Activated naive CD8-positive, alpha-beta T cell (primary cell): ENCODE measurements at regions not wholly inside any gene's neighbourhood (a gene's known extent, or its start where the extent isn't known, plus 50 kb on each side); places are given as distances from the start of the nearest gene placed in this dataset.

Experiments used
- H3K27ac Mint-ChIP-seq: one replicate; pipeline ENCODE4 v1.8.0; 2021; ENCODE audit warnings: mixed read lengths
- H3K27me3 Mint-ChIP-seq: one replicate; pipeline ENCODE4 v1.8.0; 2021; ENCODE audit warnings: mixed read lengths
- H3K36me3 Mint-ChIP-seq: one replicate; pipeline ENCODE4 v1.8.0; 2021; ENCODE audit warnings: mixed read lengths
- H3K4me1 Mint-ChIP-seq: one replicate; pipeline ENCODE4 v1.8.0; 2021; ENCODE audit warnings: low read depth, mixed read lengths
- H3K4me3 Mint-ChIP-seq: one replicate; pipeline ENCODE4 v1.8.0; 2021; ENCODE audit warnings: mild to moderate bottlenecking, mixed read lengths
- H3K9me3 Mint-ChIP-seq: one replicate; pipeline ENCODE4 v1.8.0; 2021; ENCODE audit warnings: low read depth, mixed read lengths

DNA sequence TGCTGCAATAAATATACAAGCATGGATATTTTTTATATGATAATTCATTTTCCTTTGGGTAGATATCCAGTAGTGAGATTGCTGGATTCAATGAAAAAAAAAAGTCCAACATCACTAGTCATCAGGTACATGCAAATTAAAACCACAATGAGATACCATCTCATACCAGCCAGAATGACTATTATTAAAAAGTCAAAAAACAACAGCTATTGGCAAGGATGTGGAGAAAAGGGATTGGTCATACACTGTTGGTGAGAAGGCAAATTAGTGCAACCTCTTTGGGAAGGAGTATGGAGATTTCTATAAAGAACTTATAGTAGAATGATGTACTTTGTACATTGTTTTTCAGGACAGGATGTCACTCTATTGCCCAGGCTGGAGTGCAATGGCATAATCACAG is 531.2 kb upstream of the MGAT4C start:
- no peaks in the 10 kb centered on the region for H3K36me3 Mint-ChIP-seq
- H3K27me3 Mint-ChIP-seq: no peaks in the 10 kb centered on the region
- no peaks in the 10 kb centered on the region for H3K4me1 Mint-ChIP-seq
- H3K4me3 Mint-ChIP-seq: no peak overlapping the region
- H3K9me3 Mint-ChIP-seq: peaks cover 4% of the 10 kb centered on the region
- H3K27ac Mint-ChIP-seq: no peak overlapping the region

DNA sequence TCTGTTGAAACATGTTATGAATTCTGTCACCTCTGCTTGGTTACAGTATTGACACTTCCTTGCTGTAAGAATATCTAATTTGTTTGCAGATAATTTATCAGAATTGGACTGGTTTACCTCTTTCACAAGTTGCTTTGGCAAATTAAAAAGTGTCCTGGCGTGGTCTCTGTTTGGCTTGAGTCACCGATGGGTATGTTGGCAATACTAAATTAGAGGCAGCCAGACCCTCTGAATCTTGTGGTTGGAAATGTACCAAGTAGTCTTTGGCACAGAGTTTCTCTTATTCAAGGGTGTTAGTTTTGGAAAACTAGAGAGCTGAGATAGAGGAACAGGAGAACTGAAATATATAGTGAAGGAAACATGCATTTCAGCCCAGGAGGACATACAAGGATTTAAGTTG is 521.1 kb upstream of the MGAT4C start:
- H3K27ac Mint-ChIP-seq: no peak overlapping the region
- H3K36me3 Mint-ChIP-seq: no peaks in the 10 kb centered on the region
- H3K27me3 Mint-ChIP-seq: no peaks in the 10 kb centered on the region
- no peaks in the 10 kb centered on the region for H3K9me3 Mint-ChIP-seq
- H3K4me1 Mint-ChIP-seq: no peaks in the 10 kb centered on the region
- no peak overlapping the region for H3K4me3 Mint-ChIP-seq

DNA sequence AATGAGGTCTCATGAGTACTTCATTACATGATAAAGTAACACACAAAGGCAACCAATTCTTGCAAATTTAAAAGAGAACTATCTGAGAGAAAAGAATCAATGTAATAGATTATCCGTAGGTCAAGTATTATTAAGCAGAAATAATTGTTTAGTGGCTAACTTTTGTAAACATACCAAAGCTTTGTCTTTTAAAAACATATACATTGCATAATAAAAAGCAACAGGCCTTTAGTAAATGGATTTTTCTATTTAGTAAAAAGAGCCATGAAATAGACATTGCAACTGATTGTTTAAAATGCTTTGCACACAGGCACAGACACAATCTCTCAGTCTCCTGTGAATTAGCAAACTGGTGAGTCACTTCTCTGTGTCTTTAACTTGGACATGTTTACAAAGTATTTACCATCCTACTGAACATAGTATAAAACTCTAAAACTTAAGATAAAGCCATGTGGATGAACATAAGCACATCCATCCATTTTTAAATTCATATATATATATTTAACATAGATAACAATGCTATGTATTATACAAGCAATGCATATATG is 518.7 kb upstream of the MGAT4C start:
- Mint-ChIP-seq H3K4me1 (no peaks in the 10 kb centered on the region), H3K9me3 (peaks cover 4% of the 10 kb centered on the region), H3K27ac (no peak overlapping the region), H3K27me3 (no peaks in the 10 kb centered on the region), H3K36me3 (no peaks in the 10 kb centered on the region), H3K4me3 (no peak overlapping the region)

DNA sequence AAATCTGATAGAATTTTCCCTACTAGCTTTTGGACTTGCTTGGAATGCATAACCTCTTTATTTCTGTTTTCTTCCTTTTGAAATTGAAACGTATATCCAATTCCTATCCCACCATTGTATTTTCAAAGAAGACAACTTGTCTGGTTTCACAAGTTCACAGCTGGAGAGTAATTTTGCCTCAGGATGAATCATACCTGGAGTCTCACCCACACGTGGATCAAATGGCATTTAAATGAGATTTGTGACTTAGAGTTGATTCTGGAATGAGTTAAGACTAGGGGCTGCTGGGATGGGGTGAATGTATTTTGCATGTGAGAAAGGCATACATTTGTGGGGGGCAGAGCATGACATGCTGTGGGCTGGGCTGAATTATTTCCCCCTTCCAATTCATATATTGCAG is 516.5 kb upstream of the MGAT4C start:
- peaks cover 4% of the 10 kb centered on the region for H3K9me3 Mint-ChIP-seq
- no peaks in the 10 kb centered on the region for H3K36me3 Mint-ChIP-seq
- H3K27me3 Mint-ChIP-seq: no peaks in the 10 kb centered on the region
- H3K4me3 Mint-ChIP-seq: no peak overlapping the region
- H3K4me1 Mint-ChIP-seq: no peaks in the 10 kb centered on the region
- H3K27ac Mint-ChIP-seq: no peak overlapping the region

DNA sequence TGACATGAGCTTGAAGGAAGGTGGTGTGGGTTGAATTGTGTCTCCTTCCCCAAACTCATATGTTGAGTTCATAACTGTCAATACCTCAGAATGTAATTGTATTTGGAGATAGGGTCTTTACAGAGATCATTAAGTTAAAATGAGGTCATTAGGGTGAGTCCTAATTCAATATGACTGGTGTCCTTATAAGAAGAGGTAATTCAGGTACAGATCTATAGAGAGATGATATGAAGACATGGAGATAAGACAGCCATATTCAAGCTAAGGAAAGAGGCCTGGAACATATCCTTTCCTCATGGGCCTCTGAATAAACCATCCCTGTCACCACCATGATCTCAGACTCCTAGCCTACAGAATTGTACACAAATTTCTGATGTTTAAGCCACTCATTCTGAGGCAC is 514.7 kb upstream of the MGAT4C start:
- no peak overlapping the region for H3K4me3 Mint-ChIP-seq
- H3K4me1 Mint-ChIP-seq: no peaks in the 10 kb centered on the region
- no peak overlapping the region for H3K27ac Mint-ChIP-seq
- H3K36me3 Mint-ChIP-seq: no peaks in the 10 kb centered on the region
- peaks cover 4% of the 10 kb centered on the region for H3K9me3 Mint-ChIP-seq
- H3K27me3 Mint-ChIP-seq: no peaks in the 10 kb centered on the region

DNA sequence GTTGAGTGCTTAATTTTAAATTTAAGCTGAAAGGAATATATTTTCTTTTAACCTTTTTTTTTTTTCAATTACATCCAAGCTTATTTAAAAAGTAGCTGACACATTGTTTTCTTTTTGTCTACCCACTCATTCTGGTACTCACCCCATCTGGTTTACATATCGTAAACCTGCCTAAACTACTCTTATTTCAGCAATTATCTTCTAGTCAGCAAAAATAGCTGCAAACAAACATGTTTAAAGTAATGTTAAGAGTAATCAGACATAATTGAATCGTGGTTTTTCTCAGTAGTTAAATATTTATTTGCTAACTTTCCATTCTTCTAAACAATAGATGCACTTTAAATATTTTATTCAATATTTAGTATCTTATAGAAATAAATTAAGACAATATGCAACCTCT is 492.7 kb upstream of the MGAT4C start:
- Mint-ChIP-seq H3K27me3 (no peaks in the 10 kb centered on the region), H3K9me3 (peaks cover 10% of the 10 kb centered on the region), H3K36me3 (no peaks in the 10 kb centered on the region), H3K4me1 (no peaks in the 10 kb centered on the region), H3K4me3 (no peak overlapping the region), H3K27ac (no peak overlapping the region)

DNA sequence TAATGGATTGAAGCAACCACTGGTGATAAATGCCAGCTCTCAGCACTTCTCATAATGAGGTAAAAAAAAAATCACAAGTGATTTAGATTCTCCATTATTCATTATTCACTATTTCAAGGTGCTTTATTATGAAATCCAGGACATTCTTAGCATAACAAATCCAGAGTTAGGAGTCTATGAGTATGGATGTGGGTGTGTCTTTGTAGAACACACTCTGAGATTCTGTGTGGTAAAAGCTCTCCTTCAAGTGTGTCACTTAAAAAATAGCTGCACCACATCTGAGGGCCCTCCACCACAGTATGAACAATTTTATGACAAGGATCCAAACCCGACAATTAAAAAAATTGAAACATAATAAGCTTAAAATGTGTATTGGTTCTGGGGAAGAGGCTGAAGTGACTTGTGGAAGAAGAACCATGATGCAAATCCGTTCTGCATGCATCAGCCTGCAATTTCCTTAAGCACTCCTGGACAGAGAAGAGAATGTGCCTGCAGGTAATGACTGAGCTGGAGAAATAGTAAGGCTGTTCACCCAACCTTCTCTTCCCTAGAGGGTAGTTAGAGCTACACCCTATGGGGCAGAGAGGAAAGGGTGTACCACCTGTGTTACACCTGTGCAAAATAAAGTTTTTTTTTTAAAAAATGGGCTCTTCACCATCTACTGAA is 488.5 kb upstream of the MGAT4C start:
- Mint-ChIP-seq H3K36me3 (no peaks in the 10 kb centered on the region), H3K27ac (no peak overlapping the region), H3K27me3 (no peaks in the 10 kb centered on the region), H3K4me3 (no peak overlapping the region), H3K9me3 (peaks cover 10% of the 10 kb centered on the region), H3K4me1 (no peaks in the 10 kb centered on the region)

DNA sequence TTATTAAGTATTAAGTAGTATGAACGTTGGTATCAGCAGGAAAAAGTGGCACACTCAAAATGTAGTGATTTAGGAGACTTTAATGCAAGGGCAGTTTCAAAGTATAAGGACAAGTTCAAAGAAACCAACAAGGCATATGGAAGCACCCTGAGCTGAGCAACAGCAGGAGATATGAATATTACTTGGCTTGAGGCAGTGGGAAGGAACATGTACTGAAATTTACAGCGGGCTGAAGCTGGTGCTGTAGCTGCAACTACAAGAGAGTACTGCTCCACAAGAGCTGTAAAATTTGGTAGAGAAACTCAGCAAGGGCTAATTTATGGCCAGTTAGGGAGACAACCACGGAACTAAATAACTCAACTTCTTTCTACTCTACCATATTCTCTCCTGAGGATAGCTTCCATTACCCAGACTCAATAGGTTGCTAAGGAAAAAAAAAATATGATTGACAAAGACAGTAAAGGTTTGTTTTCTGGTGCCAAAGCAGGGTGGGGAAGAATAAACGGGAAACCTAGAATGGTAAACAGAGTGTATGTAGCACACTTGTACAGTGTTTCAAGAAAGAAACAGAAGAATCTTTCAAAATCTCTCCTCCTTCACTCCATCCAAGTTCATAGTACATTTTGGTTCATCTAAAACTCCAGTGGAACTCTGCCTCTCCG is 487.8 kb upstream of the MGAT4C start:
- H3K4me1 Mint-ChIP-seq: no peaks in the 10 kb centered on the region

DNA sequence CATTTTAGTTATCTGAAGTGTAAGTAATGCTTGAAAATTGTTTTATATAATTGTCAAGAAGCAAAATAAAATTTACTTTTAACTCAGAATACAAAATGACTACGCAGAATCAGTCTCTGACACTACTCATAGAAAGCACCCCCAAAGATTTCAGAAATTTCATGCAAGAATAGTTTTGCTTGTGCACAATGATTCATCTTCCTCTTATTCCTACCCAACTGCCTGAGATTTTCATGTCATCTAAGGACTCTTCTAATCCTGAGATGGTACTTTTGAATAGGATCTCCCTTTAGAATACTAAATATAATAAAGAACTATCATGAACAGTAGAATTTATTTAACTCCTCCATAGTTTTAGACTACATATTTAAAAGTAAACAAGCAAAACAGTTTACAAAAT is 485.3 kb upstream of the MGAT4C start:
- H3K27me3 Mint-ChIP-seq: no peaks in the 10 kb centered on the region
- no peaks in the 10 kb centered on the region for H3K36me3 Mint-ChIP-seq
- peaks cover 13% of the 10 kb centered on the region for H3K9me3 Mint-ChIP-seq
- H3K27ac Mint-ChIP-seq: no peak overlapping the region
- no peak overlapping the region for H3K4me3 Mint-ChIP-seq
- no peaks in the 10 kb centered on the region for H3K4me1 Mint-ChIP-seq

More for the DNA sequence above, 487.8 kb upstream of the MGAT4C start:
- Mint-ChIP-seq H3K36me3 (no peaks in the 10 kb centered on the region), H3K9me3 (peaks cover 10% of the 10 kb centered on the region), H3K4me3 (no peak overlapping the region), H3K27ac (no peak overlapping the region), H3K27me3 (no peaks in the 10 kb centered on the region)

DNA sequence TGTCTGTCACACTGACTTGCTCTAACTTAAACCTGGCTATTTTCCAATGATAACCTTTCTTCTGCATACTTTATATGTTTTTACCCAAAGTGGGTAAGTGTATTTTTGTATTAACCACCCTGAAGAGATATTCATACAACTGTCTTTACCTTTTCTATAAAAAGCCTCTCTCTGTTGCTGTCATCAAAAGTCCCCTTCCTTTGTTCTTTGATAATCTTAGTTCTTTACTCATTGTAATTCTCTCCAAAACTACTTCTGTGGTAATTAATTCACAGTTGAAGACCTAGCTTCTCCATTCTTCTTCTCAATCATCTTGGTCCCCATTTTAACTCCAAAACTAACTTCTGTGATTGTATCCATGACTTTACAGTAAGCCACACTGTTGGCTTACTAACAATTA is 479.7 kb upstream of the MGAT4C start:
- Mint-ChIP-seq H3K27ac (no peak overlapping the region), H3K4me1 (no peaks in the 10 kb centered on the region), H3K36me3 (no peaks in the 10 kb centered on the region), H3K4me3 (no peak overlapping the region), H3K27me3 (no peaks in the 10 kb centered on the region), H3K9me3 (peaks cover 6% of the 10 kb centered on the region)

DNA sequence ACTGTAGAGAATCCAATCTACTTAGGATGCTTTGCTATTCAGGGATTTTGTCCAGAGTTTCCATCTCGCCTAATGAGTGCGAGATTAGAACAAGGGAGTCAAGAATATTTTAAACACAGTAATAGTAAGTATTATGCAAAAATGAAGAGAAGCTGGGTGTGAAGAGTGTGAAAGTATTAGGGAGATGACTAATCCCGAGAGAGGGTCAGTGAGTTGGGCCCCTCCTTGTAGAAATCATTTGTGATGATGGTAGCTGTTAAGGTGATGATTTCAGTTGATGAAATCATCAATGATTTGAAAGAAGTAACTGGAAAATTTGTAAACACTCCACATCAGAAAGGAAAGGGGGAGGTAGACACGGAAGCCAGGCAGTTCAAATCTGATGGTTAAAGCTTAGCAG is 478.9 kb upstream of the MGAT4C start:
- no peaks in the 10 kb centered on the region for H3K27me3 Mint-ChIP-seq
- peaks cover 6% of the 10 kb centered on the region for H3K9me3 Mint-ChIP-seq
- no peak overlapping the region for H3K4me3 Mint-ChIP-seq
- H3K4me1 Mint-ChIP-seq: no peaks in the 10 kb centered on the region
- H3K36me3 Mint-ChIP-seq: no peaks in the 10 kb centered on the region
- no peak overlapping the region for H3K27ac Mint-ChIP-seq

DNA sequence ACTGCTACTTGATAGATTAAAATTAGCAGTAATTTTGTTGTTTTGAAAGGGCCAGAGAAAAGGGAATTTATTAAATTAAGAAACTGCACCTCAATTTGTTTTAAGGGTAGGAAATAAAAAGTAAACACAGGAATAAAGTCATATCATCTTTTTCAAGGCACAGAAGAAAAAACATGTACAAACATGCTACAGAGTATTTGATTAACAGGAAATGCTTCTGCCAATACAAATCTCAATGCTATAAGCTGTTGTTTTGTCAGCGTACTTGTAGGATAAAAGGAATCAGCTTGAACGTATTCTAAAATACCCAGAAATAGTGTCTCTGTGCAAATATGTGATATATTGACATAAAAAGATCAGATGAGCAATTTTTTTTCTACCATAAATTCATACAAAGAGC is 474.0 kb upstream of the MGAT4C start:
- no peak overlapping the region for H3K4me3 Mint-ChIP-seq
- no peak overlapping the region for H3K27ac Mint-ChIP-seq
- H3K36me3 Mint-ChIP-seq: no peaks in the 10 kb centered on the region
- H3K9me3 Mint-ChIP-seq: no peaks in the 10 kb centered on the region
- H3K27me3 Mint-ChIP-seq: no peaks in the 10 kb centered on the region
- H3K4me1 Mint-ChIP-seq: no peaks in the 10 kb centered on the region

DNA sequence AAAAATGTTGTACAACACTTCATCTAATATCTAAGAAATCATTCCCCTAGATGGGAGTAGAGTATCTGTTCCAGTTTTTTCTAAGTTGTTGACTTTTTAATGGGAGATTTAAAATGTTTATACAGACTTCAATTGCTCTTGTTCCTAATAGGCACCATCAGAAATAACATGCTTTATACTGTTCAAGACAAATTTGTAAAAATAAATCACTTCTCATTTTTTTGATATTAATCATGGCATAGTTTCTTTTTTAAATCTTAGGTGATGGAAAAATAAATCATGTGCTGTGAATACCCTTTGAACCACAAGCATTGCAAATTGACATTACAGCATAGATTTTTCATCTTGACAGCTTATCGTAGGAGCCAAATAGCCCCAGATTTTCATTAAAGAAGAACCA is 473.5 kb upstream of the MGAT4C start:
- Mint-ChIP-seq H3K9me3 (no peaks in the 10 kb centered on the region), H3K4me3 (no peak overlapping the region), H3K27me3 (no peaks in the 10 kb centered on the region), H3K36me3 (no peaks in the 10 kb centered on the region), H3K4me1 (no peaks in the 10 kb centered on the region), H3K27ac (no peak overlapping the region)

DNA sequence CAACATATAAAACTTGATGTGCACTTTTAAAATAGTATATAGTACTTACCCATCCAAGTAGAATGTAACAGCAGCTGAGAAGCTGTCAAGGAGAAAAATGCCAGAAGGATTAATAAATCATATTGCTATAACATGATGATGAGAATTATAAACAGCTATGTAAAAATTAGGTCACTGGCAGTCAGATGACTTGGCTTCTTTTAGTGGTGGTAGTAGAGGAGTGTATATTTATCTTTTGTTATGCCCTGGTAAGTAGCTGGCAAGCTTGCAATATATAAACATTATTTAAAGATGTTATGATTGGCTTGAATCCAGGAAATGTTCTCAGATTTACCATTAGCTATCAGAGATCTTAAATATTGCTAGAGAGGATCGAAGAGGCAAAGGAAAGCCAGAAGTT is 471.0 kb upstream of the MGAT4C start:
- Mint-ChIP-seq H3K9me3 (no peaks in the 10 kb centered on the region), H3K4me3 (no peak overlapping the region), H3K36me3 (no peaks in the 10 kb centered on the region), H3K27me3 (no peaks in the 10 kb centered on the region), H3K27ac (no peak overlapping the region), H3K4me1 (no peaks in the 10 kb centered on the region)

DNA sequence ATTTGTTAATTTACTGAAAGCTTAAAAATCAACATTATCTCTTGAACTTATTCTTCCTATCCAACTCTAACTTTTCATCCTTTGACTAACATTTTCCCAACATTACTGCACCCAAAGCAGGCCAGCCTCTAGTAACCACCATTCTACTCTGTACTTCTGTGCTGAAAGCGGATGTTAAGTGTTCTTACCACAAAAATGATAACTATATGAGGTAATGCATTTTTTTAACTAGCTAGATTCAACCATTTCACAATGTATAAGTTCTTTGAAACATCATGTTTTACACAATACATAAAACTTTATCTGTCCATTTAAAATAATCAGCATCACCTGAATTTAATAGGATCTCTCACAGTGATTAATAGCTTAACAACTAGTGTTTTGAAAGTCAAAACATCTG is 468.5 kb upstream of the MGAT4C start:
- Mint-ChIP-seq H3K9me3 (no peaks in the 10 kb centered on the region), H3K36me3 (no peaks in the 10 kb centered on the region), H3K4me3 (no peak overlapping the region), H3K27ac (no peak overlapping the region), H3K4me1 (no peaks in the 10 kb centered on the region), H3K27me3 (no peaks in the 10 kb centered on the region)

DNA sequence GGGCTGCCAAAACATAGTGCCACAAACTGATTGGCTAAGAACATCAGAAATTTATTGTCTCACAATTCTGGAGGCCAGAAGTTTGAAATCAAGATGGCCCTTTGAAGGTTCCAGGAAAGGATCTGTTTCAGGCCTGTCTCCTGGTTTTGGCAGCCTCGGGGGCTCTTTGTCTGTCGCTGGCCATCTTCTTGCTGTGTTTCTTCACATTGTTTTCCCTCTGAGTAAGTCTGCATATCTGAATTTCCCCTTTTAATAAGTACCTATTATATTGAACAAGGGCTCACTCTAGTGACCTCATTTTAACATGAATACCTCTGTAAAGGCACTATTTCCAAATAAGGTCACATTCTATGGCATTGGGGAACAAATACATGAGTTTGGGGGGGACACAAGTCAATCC is 467.1 kb upstream of the MGAT4C start:
- H3K27ac Mint-ChIP-seq: no peak overlapping the region
- peaks cover 7% of the 10 kb centered on the region for H3K9me3 Mint-ChIP-seq
- no peaks in the 10 kb centered on the region for H3K27me3 Mint-ChIP-seq
- H3K4me1 Mint-ChIP-seq: no peaks in the 10 kb centered on the region
- no peaks in the 10 kb centered on the region for H3K36me3 Mint-ChIP-seq
- H3K4me3 Mint-ChIP-seq: no peak overlapping the region
